Heart right ventricle (tissue), 16 donors: ENCODE measurements at regions not wholly inside any gene's neighbourhood (a gene's known extent, or its start where the extent isn't known, plus 50 kb on each side); places are given as distances from the start of the nearest gene placed in this dataset.

Experiments used
- ATAC-seq, 8 donors: fragments of 200-7000 bp; cut with Tn5 transposase; one replicate each; pipeline ENCODE4 v1.9.1; 2020; ENCODE audit warnings: mild to moderate bottlenecking in 8 of 8, moderate library complexity in 8 of 8, moderate number of reproducible peaks in 1 of 8
- DNase-seq, 2 donors: peaks; one replicate each; pipeline ENCODE4 v3.0.0-alpha.2; 2020
- H3K27ac ChIP-seq, 10 donors: fragments of 200-600 bp; sonication (generic) in 2 of 10; one replicate each; pipeline versions ENCODE4 v1.5.0 to v1.8.0; 2020 to 2022; ENCODE audit warnings: mild to moderate bottlenecking in 3 of 10
- H3K27me3 ChIP-seq, 7 donors: fragments of 200-600 bp; one replicate each; pipeline ENCODE4 v1.8.0; 2021 to 2022; ENCODE audit warnings: mild to moderate bottlenecking in 2 of 7
- H3K36me3 ChIP-seq, 9 donors: fragments of 200-600 bp; sonication (generic) in 1 of 9; one replicate each; pipeline versions ENCODE4 v1.5.0 to v1.8.0; 2020 to 2022; ENCODE audit warnings: mild to moderate bottlenecking in 2 of 9
- H3K4me1 ChIP-seq, 9 donors: fragments of 200-600 bp; sonication (generic) in 1 of 9; one replicate each; pipeline versions ENCODE4 v1.5.0 to v1.8.0; 2020 to 2022; ENCODE audit warnings: mild to moderate bottlenecking in 4 of 9
- H3K4me3 ChIP-seq, 10 donors: fragments of 200-600 bp; sonication (generic) in 2 of 10; one replicate each; pipeline versions ENCODE4 v1.5.0 to v1.8.0; 2020 to 2022; ENCODE audit warnings: mild to moderate bottlenecking in 7 of 10, moderate library complexity in 2 of 10
- H3K9me3 ChIP-seq, 11 donors: fragments of 200-600 bp in 10 of 11; sonication (generic) in 2 of 11; one replicate each; pipeline versions ENCODE4 v1.5.0 to v1.8.0; 2013 to 2022; ENCODE audit warnings: mild to moderate bottlenecking in 2 of 11, control low read depth in 1 of 11, moderate library complexity in 1 of 11
- CTCF ChIP-seq, 9 donors: fragments of 200-600 bp; sonication (generic) in 2 of 9; IDR thresholded peaks; one replicate each; pipeline versions ENCODE4 v1.5.0 to v1.8.0; 2021 to 2022; ENCODE audit warnings: antibody characterized with exemption in 9 of 9, mild to moderate bottlenecking in 5 of 9, moderate library complexity in 1 of 9
- WGBS, 2 donors: extraction: QIAGEN DNeasy Blood & Tissue Kit; methylation state at CpG; one replicate each; pipeline ENCODE4 v1.1.7; 2013; ENCODE audit warnings: inconsistent platforms in 1 of 2; 5-methylcytosine and 5-hydroxymethylcytosine counted together
- intact Hi-C, 10 donors: fragments of 100-400 bp; cut with DNase I; formaldehyde crosslinking; loops; one replicate each; pipeline versions ENCODE4 v1.11.1 to v1.14.2; 2022
- donor health status: Arrhythmogenic right ventricular cardiomyopathy.
- donor health status: ischemic (EF 13 %, LVEDD 7.1; RV severe dilation, severe dysfunction).
- donor health status: healthy with polysubstance abuse.
- donor health status: DM: no; HTN: yes; CAD: no.
- donor health status: DM: no; HTN: no; CAD: no.
- donor health status: ischemic (EF 25% LVEDD 6.9; RV normal size, moderate dysfunction).
- donor health status: ischemic (EF 25% LVEDD 5.7; RV mildly dilated, moderate dysfunction).
- donor health status: healthy.
- donor health status: DM: yes; HTN: yes; CAD: no.
- donor health status: Ischemic cardiomyopathy.
- donor health status: ischemic (EF 35%, LVEDD 5.7; RV mildly dilated, moderate dysfunction).
- donor health status: nonischemic (EF 11% LVEDD 7.7; RV severe dilation, severe dysfunction).
- donor health status: DM: yes; HTN: yes; CAD: no.
- donor health status: PGD.
- donor health status: ischemic (EF 29% LVEDD 5.4; RV normal size, mild dysfunction).
- donor health status: nonischemic (EF 23%, LVEDD 6.1; RV moderate dilation, normal function).

DNA sequence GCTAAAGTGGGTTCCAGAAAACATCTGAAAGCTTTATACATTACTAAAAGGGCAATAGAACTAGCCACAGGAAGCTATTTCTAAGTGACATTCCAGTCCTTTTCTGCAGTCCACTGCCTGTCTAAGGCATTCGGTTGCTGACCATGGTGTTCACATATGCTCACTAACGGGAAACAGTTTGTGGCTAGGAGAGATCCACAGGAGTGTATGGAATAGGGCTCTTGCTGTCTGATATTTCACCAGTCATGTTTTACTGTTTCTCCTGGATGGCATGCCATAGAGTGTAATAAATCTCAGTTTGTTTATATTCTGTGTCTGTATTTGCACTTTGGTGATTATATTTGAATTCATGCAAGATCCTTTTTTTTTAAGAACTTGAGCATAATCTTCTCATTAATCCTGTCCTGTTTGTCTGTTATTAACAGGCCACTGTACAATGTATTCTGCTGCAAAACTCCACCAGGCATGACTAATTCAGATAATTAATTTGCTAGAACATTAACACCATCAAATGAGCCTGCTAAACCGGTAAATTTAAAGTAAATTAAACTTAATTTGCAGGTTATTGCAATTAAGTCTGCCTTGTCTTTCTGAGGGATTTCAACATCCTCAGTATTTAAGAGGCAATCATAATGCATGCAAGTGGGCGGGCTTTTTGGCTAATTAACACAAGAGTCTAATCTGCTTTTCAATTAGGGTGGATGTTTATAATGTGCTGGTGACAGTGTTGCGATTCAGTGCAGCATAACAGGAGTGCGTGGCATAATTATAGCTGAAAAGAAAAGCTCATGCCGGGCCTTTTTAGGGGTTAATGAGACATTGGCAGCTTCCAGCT is 201.3 kb downstream of the POU4F1 start:
- DNase-seq (no peak), ATAC-seq (no peak)
- intact Hi-C loops: loop anchor here in 1 of 10 donors (5.0 kb wide), 1 partner anchor 360 kb away; no protein-coding TSS in a partner anchor

GRCh38 chr13:78398743-78399410 is 204.5 kb downstream of the POU4F1 start:
- no peak overlapping the region for H3K4me3 ChIP-seq
- intact Hi-C loops: no loop called here
- H3K9me3 ChIP-seq: peaks cover 0 to 5% (median 0%) of the 10 kb centered on the region in 11 donors
- WGBS, 2 donors: 76 to 81% methylated on average over 4 of the region's 4 CpGs
- no peaks in the 10 kb centered on the region for H3K4me1 ChIP-seq
- H3K36me3 ChIP-seq: no peaks in the 10 kb centered on the region
- H3K27ac ChIP-seq: no peak overlapping the region
- DNase-seq (no peak), ATAC-seq (no peak)
- no peak for TF ChIP-seq CTCF (IDR thresholded peaks at IDR 0.05)
- H3K27me3 ChIP-seq: no peaks in the 10 kb centered on the region

More for the DNA sequence above, 201.3 kb downstream of the POU4F1 start:
- 67 to 73% methylated on average over 7 of the region's 7 CpGs for WGBS, 2 donors
- no peaks in the 10 kb centered on the region for H3K9me3 ChIP-seq
- TF ChIP-seq CTCF (IDR thresholded peaks at IDR 0.05): no peak
- no peaks in the 10 kb centered on the region for H3K27me3 ChIP-seq
- H3K4me1 ChIP-seq: no peaks in the 10 kb centered on the region
- H3K4me3 ChIP-seq: no peak overlapping the region
- no peak overlapping the region for H3K27ac ChIP-seq
- no peaks in the 10 kb centered on the region for H3K36me3 ChIP-seq

DNA sequence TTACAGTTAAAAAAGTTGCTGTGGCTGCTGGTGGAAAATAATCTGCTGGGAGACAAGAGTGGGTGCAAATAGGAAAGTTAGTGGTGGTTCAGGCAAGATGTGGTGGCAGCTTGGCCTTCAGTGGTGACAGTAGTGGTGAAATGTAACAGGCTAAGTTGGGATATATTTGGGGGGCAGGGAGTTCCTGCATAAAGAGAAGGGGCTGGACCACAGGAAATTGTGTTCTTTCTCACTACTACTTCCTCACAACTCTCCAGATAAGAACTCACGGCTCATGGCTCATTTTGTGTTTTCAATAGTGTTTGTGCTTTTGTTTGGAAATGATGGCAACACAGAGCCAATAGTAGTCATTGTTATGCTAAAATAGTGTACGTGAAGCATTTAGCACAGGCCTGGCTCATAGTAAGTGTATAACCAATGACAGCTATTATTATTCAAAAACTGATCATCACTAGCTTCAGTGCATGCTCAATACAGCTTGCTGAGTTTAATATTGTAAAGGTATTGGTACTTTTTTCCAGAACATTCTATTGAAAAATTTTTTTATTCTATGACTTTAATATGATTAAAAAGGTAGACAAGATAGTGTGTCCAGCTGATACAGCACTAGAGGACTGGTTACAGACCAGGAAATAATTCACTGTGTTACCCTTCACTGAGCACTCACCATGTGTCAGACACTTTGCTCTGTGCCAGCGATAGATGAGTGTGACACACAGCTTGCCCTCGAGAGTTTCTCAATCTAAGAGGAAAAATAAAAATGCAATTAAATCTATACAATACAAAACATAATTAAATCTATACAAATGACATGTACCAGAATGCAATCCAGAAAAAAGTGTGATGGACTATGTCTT is 209.8 kb downstream of the POU4F1 start:
- peaks cover 0 to 5% (median 0%) of the 10 kb centered on the region in 11 donors for H3K9me3 ChIP-seq
- H3K4me3 ChIP-seq: no peak overlapping the region
- intact Hi-C loops: no loop called here
- TF ChIP-seq CTCF (IDR thresholded peaks at IDR 0.05): no peak
- no peaks in the 10 kb centered on the region for H3K4me1 ChIP-seq
- H3K36me3 ChIP-seq: no peaks in the 10 kb centered on the region
- DNase-seq (no peak), ATAC-seq (no peak)
- H3K27ac ChIP-seq: no peak overlapping the region
- no peaks in the 10 kb centered on the region for H3K27me3 ChIP-seq
- 59 to 60% methylated on average over 4 of the region's 4 CpGs for WGBS, 2 donors

- Histone ChIP-seq H3K4me3 (no peak overlapping the region), H3K27ac (no peak overlapping the region), H3K36me3 (no peaks in the 10 kb centered on the region), H3K4me1 (no peaks in the 10 kb centered on the region), H3K27me3 (no peaks in the 10 kb centered on the region), H3K9me3 (peaks cover 0 to 4% (median 0%) of the 10 kb centered on the region in 11 donors)
- TF ChIP-seq CTCF (IDR thresholded peaks at IDR 0.05): no peak
- intact Hi-C loops: no loop called here
- no peak for ATAC-seq
- no peak for DNase-seq
- WGBS, 2 donors: 77 to 85% methylated on average over 1 of the region's 1 CpG
Observed at GRCh38 chr13:78383899-78384298, 219.5 kb downstream of the POU4F1 start.
